ENCODE measurements at regions not wholly inside any gene's neighbourhood (a gene's known extent, or its start where the extent isn't known, plus 50 kb on each side); places are given as distances from the start of the nearest gene placed in this dataset.

GRCh38 chr5:15383021-15383420, 117.0 kb upstream of the FBXL7 start:
- DNase-seq: no peak
- Histone ChIP-seq H3K36me3 (replicated peaks; ENCODE audit: insufficient read depth, low read length) (no peaks in the 10 kb centered on the region), H3F3A (ENCODE audit: insufficient read depth, low read length) (no peaks in the 10 kb centered on the region), H2AFZ (ENCODE audit: low read length) (no peak overlapping the region), H3K27me3 (replicated peaks; ENCODE audit: insufficient read depth, low read length) (no peaks in the 10 kb centered on the region), H3K9me2 (replicated peaks; ENCODE audit: insufficient read depth, low read length) (no peaks in the 10 kb centered on the region), H3K9me3 (replicated peaks; ENCODE audit: insufficient read depth, low read length) (no peaks in the 10 kb centered on the region), H3K4me1 (ENCODE audit: low read length) (no peaks in the 10 kb centered on the region), H3K27ac (ENCODE audit: low read length) (no peak overlapping the region), H3K4me2 (ENCODE audit: low read depth, low read length) (no peak overlapping the region), H3K9ac (ENCODE audit: low read length) (no peak overlapping the region), H4K20me1 (ENCODE audit: insufficient read depth, low read length) (no peaks in the 10 kb centered on the region), H3K4me3 (ENCODE audit: low read length) (no peak overlapping the region), H3K79me2 (ENCODE audit: low read length) (no peaks in the 10 kb centered on the region)
- no peak for TF ChIP-seq EZH2 (optimal IDR thresholded peaks at IDR 0.05; ENCODE audit: low read depth, low read length)

- TF ChIP-seq CTCF (IDR thresholded peaks at IDR 0.05; ENCODE audit: low read length): no peak
- TF ChIP-seq EZH2 (optimal IDR thresholded peaks at IDR 0.05; ENCODE audit: low read depth, low read length): no peak
- no peak for TF ChIP-seq EZH2phosphoT487 (IDR thresholded peaks at IDR 0.05; ENCODE audit: low read length)
Observed at GRCh38 chr5:15377573-15378340, 122.2 kb upstream of the FBXL7 start.

GRCh38 chr5:15376803-15377202, 123.2 kb upstream of the FBXL7 start:
- no peak overlapping the region for H3K4me3 ChIP-seq (ENCODE audit: low read length)
- no peaks in the 10 kb centered on the region for H3K4me1 ChIP-seq (ENCODE audit: low read length)
- no peaks in the 10 kb centered on the region for H3K27me3 ChIP-seq (replicated peaks; ENCODE audit: insufficient read depth, low read length)
- no peak for DNase-seq
- TF ChIP-seq EZH2phosphoT487 (IDR thresholded peaks at IDR 0.05; ENCODE audit: low read length) (no peak), EZH2 (optimal IDR thresholded peaks at IDR 0.05; ENCODE audit: low read depth, low read length) (no peak), CTCF (IDR thresholded peaks at IDR 0.05; ENCODE audit: low read length) (no peak)
- no peaks in the 10 kb centered on the region for H3K9me2 ChIP-seq (replicated peaks; ENCODE audit: insufficient read depth, low read length)
- no peaks in the 10 kb centered on the region for H4K20me1 ChIP-seq (ENCODE audit: insufficient read depth, low read length)
- H3K9ac ChIP-seq (ENCODE audit: low read length): no peak overlapping the region
- no peaks in the 10 kb centered on the region for H3F3A ChIP-seq (ENCODE audit: insufficient read depth, low read length)
- no peak overlapping the region for H3K27ac ChIP-seq (ENCODE audit: low read length)
- no peak overlapping the region for H2AFZ ChIP-seq (ENCODE audit: low read length)
- no peak overlapping the region for H3K4me2 ChIP-seq (ENCODE audit: low read depth, low read length)
- H3K9me3 ChIP-seq (replicated peaks; ENCODE audit: insufficient read depth, low read length): no peaks in the 10 kb centered on the region
- H3K79me2 ChIP-seq (ENCODE audit: low read length): no peaks in the 10 kb centered on the region
- no peaks in the 10 kb centered on the region for H3K36me3 ChIP-seq (replicated peaks; ENCODE audit: insufficient read depth, low read length)

More at GRCh38 chr5:15377573-15378340, 122.2 kb upstream of the FBXL7 start:
- Histone ChIP-seq H3K4me3 (ENCODE audit: low read length) (no peak overlapping the region), H3K36me3 (replicated peaks; ENCODE audit: insufficient read depth, low read length) (no peaks in the 10 kb centered on the region), H3K79me2 (ENCODE audit: low read length) (no peaks in the 10 kb centered on the region), H3K9me2 (replicated peaks; ENCODE audit: insufficient read depth, low read length) (no peaks in the 10 kb centered on the region), H3K4me1 (ENCODE audit: low read length) (no peaks in the 10 kb centered on the region), H3K9me3 (replicated peaks; ENCODE audit: insufficient read depth, low read length) (no peaks in the 10 kb centered on the region), H2AFZ (ENCODE audit: low read length) (no peak overlapping the region), H3F3A (ENCODE audit: insufficient read depth, low read length) (no peaks in the 10 kb centered on the region), H3K27ac (ENCODE audit: low read length) (no peak overlapping the region), H3K9ac (ENCODE audit: low read length) (no peak overlapping the region), H4K20me1 (ENCODE audit: insufficient read depth, low read length) (no peaks in the 10 kb centered on the region), H3K27me3 (replicated peaks; ENCODE audit: insufficient read depth, low read length) (no peaks in the 10 kb centered on the region), H3K4me2 (ENCODE audit: low read depth, low read length) (no peak overlapping the region)
- DNase-seq: no peak

- Histone ChIP-seq H3K36me3 (replicated peaks; ENCODE audit: insufficient read depth, low read length) (no peaks in the 10 kb centered on the region), H3K9me3 (replicated peaks; ENCODE audit: insufficient read depth, low read length) (no peaks in the 10 kb centered on the region), H3K79me2 (ENCODE audit: low read length) (no peaks in the 10 kb centered on the region), H3K27ac (ENCODE audit: low read length) (no peak overlapping the region), H3F3A (ENCODE audit: insufficient read depth, low read length) (no peaks in the 10 kb centered on the region), H3K9ac (ENCODE audit: low read length) (no peak overlapping the region), H2AFZ (ENCODE audit: low read length) (no peak overlapping the region), H3K9me2 (replicated peaks; ENCODE audit: insufficient read depth, low read length) (no peaks in the 10 kb centered on the region), H3K4me3 (ENCODE audit: low read length) (no peak overlapping the region), H3K4me1 (ENCODE audit: low read length) (no peaks in the 10 kb centered on the region), H3K27me3 (replicated peaks; ENCODE audit: insufficient read depth, low read length) (no peaks in the 10 kb centered on the region), H4K20me1 (ENCODE audit: insufficient read depth, low read length) (no peaks in the 10 kb centered on the region), H3K4me2 (ENCODE audit: low read depth, low read length) (no peak overlapping the region)
- no peak for TF ChIP-seq CTCF (IDR thresholded peaks at IDR 0.05; ENCODE audit: low read length)
- TF ChIP-seq EZH2 (optimal IDR thresholded peaks at IDR 0.05; ENCODE audit: low read depth, low read length): no peak
- no peak for TF ChIP-seq EZH2phosphoT487 (IDR thresholded peaks at IDR 0.05; ENCODE audit: low read length)
- no peak for DNase-seq
Observed at GRCh38 chr5:15376088-15376487, 123.9 kb upstream of the FBXL7 start.

Data from MM.1S (cell line).